ENCODE measurements at regions not wholly inside any gene's neighbourhood (a gene's known extent, or its start where the extent isn't known, plus 50 kb on each side); places are given as distances from the start of the nearest gene placed in this dataset.

DNA sequence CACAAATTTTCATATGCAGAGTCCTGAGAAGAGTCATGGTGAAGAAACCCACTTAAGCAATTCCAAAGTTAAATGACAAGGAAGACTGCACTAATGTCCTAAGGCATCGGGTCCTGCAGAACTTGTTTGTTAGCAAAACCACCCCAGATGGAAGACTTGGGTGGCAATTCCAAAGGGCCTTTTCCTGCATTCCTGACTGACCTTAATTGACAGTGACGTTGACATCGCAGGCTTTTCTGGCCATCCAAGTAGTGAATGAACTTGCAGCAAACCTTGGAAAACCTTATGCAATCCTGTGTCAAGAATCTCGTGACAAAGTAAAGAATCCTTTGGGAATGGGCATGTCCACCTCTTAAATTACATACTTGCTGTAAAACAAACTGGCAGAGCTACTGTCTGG, 112.5 kb upstream of the SH3BP4 start:
- no peak for TF ChIP-seq SMC3 (conservative IDR thresholded peaks at IDR 0.05; ENCODE audit: poor library complexity)
- TF ChIP-seq MXI1 (conservative IDR thresholded peaks at IDR 0.05; ENCODE audit: poor library complexity, severe bottlenecking): no peak
- TF ChIP-seq, protein P1, sequence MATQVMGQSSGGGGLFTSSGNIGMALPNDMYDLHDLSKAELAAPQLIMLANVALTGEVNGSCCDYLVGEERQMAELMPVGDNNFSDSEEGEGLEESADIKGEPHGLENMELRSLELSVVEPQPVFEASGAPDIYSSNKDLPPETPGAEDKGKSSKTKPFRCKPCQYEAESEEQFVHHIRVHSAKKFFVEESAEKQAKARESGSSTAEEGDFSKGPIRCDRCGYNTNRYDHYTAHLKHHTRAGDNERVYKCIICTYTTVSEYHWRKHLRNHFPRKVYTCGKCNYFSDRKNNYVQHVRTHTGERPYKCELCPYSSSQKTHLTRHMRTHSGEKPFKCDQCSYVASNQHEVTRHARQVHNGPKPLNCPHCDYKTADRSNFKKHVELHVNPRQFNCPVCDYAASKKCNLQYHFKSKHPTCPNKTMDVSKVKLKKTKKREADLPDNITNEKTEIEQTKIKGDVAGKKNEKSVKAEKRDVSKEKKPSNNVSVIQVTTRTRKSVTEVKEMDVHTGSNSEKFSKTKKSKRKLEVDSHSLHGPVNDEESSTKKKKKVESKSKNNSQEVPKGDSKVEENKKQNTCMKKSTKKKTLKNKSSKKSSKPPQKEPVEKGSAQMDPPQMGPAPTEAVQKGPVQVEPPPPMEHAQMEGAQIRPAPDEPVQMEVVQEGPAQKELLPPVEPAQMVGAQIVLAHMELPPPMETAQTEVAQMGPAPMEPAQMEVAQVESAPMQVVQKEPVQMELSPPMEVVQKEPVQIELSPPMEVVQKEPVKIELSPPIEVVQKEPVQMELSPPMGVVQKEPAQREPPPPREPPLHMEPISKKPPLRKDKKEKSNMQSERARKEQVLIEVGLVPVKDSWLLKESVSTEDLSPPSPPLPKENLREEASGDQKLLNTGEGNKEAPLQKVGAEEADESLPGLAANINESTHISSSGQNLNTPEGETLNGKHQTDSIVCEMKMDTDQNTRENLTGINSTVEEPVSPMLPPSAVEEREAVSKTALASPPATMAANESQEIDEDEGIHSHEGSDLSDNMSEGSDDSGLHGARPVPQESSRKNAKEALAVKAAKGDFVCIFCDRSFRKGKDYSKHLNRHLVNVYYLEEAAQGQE (IDR thresholded peaks at IDR 0.05; ENCODE audit: borderline replicate concordance): no peak
- no peak for TF ChIP-seq POLR2AphosphoS5 (IDR thresholded peaks at IDR 0.05)
- TF ChIP-seq EP300 (conservative IDR thresholded peaks at IDR 0.05; ENCODE audit: poor library complexity, severe bottlenecking): no peak
- TF ChIP-seq, protein P2, sequence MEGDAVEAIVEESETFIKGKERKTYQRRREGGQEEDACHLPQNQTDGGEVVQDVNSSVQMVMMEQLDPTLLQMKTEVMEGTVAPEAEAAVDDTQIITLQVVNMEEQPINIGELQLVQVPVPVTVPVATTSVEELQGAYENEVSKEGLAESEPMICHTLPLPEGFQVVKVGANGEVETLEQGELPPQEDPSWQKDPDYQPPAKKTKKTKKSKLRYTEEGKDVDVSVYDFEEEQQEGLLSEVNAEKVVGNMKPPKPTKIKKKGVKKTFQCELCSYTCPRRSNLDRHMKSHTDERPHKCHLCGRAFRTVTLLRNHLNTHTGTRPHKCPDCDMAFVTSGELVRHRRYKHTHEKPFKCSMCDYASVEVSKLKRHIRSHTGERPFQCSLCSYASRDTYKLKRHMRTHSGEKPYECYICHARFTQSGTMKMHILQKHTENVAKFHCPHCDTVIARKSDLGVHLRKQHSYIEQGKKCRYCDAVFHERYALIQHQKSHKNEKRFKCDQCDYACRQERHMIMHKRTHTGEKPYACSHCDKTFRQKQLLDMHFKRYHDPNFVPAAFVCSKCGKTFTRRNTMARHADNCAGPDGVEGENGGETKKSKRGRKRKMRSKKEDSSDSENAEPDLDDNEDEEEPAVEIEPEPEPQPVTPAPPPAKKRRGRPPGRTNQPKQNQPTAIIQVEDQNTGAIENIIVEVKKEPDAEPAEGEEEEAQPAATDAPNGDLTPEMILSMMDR (IDR thresholded peaks at IDR 0.05; ENCODE audit: poor library complexity, severe bottlenecking): no peak
- no peak for TF ChIP-seq TAF1 (IDR thresholded peaks at IDR 0.05; ENCODE audit: low read depth)
- TF ChIP-seq EZH2 (IDR thresholded peaks at IDR 0.05; ENCODE audit: borderline replicate concordance, insufficient read depth, low read length, poor library complexity, severe bottlenecking): no peak
- no peak for TF ChIP-seq RAD21 (conservative IDR thresholded peaks at IDR 0.05)
- H3F3A ChIP-seq (ENCODE audit: insufficient read depth, low read length, poor library complexity, severe bottlenecking): no peaks in the 10 kb centered on the region

DNA sequence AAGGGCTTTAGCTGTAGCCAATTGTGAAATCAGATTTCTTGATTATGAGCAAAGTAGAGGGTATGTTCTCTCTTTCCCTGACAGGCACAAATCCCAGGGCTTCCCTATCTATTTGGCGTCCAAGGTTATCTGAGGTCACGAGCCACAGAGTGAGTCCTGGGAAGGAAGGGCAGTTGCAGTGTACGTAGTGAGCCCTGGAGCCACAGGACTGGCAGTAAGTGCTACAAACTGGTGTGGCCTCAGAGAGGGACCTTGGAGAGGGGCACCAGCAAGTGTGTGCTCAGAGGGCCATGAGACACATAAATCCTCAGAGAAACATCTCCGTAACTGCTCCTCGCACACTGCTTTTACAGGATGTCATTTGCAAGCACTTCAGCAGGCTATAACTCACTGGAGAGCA, 115.5 kb upstream of the SH3BP4 start:
- H3K4me2 ChIP-seq (ENCODE audit: low read length): no peak overlapping the region
- no peak for TF ChIP-seq POLR2AphosphoS5 (IDR thresholded peaks at IDR 0.05)
- TF ChIP-seq, protein P2 (IDR thresholded peaks at IDR 0.05; ENCODE audit: poor library complexity, severe bottlenecking): no peak
- TF ChIP-seq RAD21 (conservative IDR thresholded peaks at IDR 0.05): no peak
- no peak for TF ChIP-seq EP300 (conservative IDR thresholded peaks at IDR 0.05; ENCODE audit: poor library complexity, severe bottlenecking)
- TF ChIP-seq, protein P1 (IDR thresholded peaks at IDR 0.05; ENCODE audit: borderline replicate concordance): no peak
- TF ChIP-seq SMC3 (conservative IDR thresholded peaks at IDR 0.05; ENCODE audit: poor library complexity): no peak
- TF ChIP-seq MXI1 (conservative IDR thresholded peaks at IDR 0.05; ENCODE audit: poor library complexity, severe bottlenecking): no peak
- TF ChIP-seq EZH2 (IDR thresholded peaks at IDR 0.05; ENCODE audit: borderline replicate concordance, insufficient read depth, low read length, poor library complexity, severe bottlenecking): no peak
- TF ChIP-seq TAF1 (IDR thresholded peaks at IDR 0.05; ENCODE audit: low read depth): no peak
- H3K9ac ChIP-seq (ENCODE audit: low read length): no peak overlapping the region
- no peaks in the 10 kb centered on the region for H3K9me2 ChIP-seq (ENCODE audit: insufficient read depth, low read length)
- no peaks in the 10 kb centered on the region for H3K9me3 ChIP-seq (ENCODE audit: low read length)
- no peaks in the 10 kb centered on the region for H4K20me1 ChIP-seq (ENCODE audit: insufficient read depth)
- H3K27ac ChIP-seq (ENCODE audit: low read length): no peak overlapping the region
- H3F3A ChIP-seq (ENCODE audit: insufficient read depth, low read length, poor library complexity, severe bottlenecking): no peaks in the 10 kb centered on the region
- H3K27me3 ChIP-seq (ENCODE audit: insufficient read depth, low read depth, low read length): no peaks in the 10 kb centered on the region
- H3K36me3 ChIP-seq (ENCODE audit: insufficient read depth, low read length): no peaks in the 10 kb centered on the region
- no peak overlapping the region for H3K4me3 ChIP-seq (ENCODE audit: low read length)
- H3K79me2 ChIP-seq (replicated peaks; ENCODE audit: insufficient read depth, low read length): no peaks in the 10 kb centered on the region
- H2AFZ ChIP-seq (ENCODE audit: low read depth, low read length): no peak overlapping the region

More for the DNA sequence above, 112.5 kb upstream of the SH3BP4 start:
- H3K27me3 ChIP-seq (ENCODE audit: insufficient read depth, low read depth, low read length): no peaks in the 10 kb centered on the region
- no peaks in the 10 kb centered on the region for H3K9me3 ChIP-seq (ENCODE audit: low read length)
- no peaks in the 10 kb centered on the region for H3K9me2 ChIP-seq (ENCODE audit: insufficient read depth, low read length)
- H3K4me2 ChIP-seq (ENCODE audit: low read length): no peak overlapping the region
- H3K36me3 ChIP-seq (ENCODE audit: insufficient read depth, low read length): no peaks in the 10 kb centered on the region
- no peak overlapping the region for H3K27ac ChIP-seq (ENCODE audit: low read length)
- no peaks in the 10 kb centered on the region for H3K79me2 ChIP-seq (replicated peaks; ENCODE audit: insufficient read depth, low read length)
- H3K9ac ChIP-seq (ENCODE audit: low read length): no peak overlapping the region
- H4K20me1 ChIP-seq (ENCODE audit: insufficient read depth): no peaks in the 10 kb centered on the region
- H3K4me3 ChIP-seq (ENCODE audit: low read length): no peak overlapping the region
- no peak overlapping the region for H2AFZ ChIP-seq (ENCODE audit: low read depth, low read length)
